Natural killer cell (primary cell): ENCODE measurements at regions not wholly inside any gene's neighbourhood (a gene's known extent, or its start where the extent isn't known, plus 50 kb on each side); places are given as distances from the start of the nearest gene placed in this dataset.

Experiments
- ATAC-seq, 3 donors: fragments of 150-1000 bp in 2 of 3; fragments of 200-7000 bp in 1 of 3; cut with Tn5 transposase; 1 replicate in 1 of 3; 2 replicates in 2 of 3; pipeline ENCODE4 v1.10.0; 2021; ENCODE audit warnings: mild to moderate bottlenecking in 2 of 3, moderate library complexity in 2 of 3
- DNase-seq, 2 donors: peaks; one replicate each; pipeline versions ENCODE4 v3.0.0 to v3.0.0-alpha.2; 2013 to 2021; ENCODE audit warnings: mixed read lengths in 1 of 2
- H3K27ac ChIP-seq: one replicate; pipeline ENCODE4 v1.5.1; 2013; ENCODE audit warnings: mild to moderate bottlenecking, low read length
- H3K27me3 ChIP-seq: one replicate; pipeline ENCODE4 v1.6.1; 2013; ENCODE audit warnings: low read length; ENCODE audit not compliant: control insufficient read depth, insufficient read depth
- H3K36me3 ChIP-seq: one replicate; pipeline ENCODE4 v1.6.1; 2013; ENCODE audit warnings: low read length; ENCODE audit not compliant: control insufficient read depth, insufficient read depth
- H3K4me1 ChIP-seq: one replicate; pipeline ENCODE4 v1.6.1; 2013; ENCODE audit warnings: low read length; ENCODE audit not compliant: control insufficient read depth, insufficient read depth
- H3K4me3 ChIP-seq: one replicate; pipeline ENCODE4 v1.5.1; 2013; ENCODE audit warnings: low read length
- H3K9me3 ChIP-seq: one replicate; pipeline ENCODE4 v1.6.1; 2013; ENCODE audit warnings: low read length; ENCODE audit not compliant: control insufficient read depth, insufficient read depth
- H3K27ac Mint-ChIP-seq, 2 donors: one replicate each; pipeline ENCODE4 v1.8.0; 2022; ENCODE audit warnings: mild to moderate bottlenecking in 2 of 2, mixed read lengths in 2 of 2, moderate library complexity in 1 of 2
- H3K27me3 Mint-ChIP-seq, 2 donors: one replicate each; pipeline ENCODE4 v1.8.0; 2022; ENCODE audit warnings: low read depth in 2 of 2, mixed read lengths in 2 of 2
- H3K36me3 Mint-ChIP-seq: one replicate; pipeline ENCODE4 v1.8.0; 2022; ENCODE audit warnings: mixed read lengths
- H3K4me1 Mint-ChIP-seq, 2 donors: one replicate each; pipeline ENCODE4 v1.8.0; 2022; ENCODE audit warnings: mixed read lengths in 2 of 2
- H3K4me3 Mint-ChIP-seq: one replicate; pipeline ENCODE4 v1.8.0; 2022; ENCODE audit warnings: mild to moderate bottlenecking, moderate library complexity, mixed read lengths
- H3K9me3 Mint-ChIP-seq, 2 donors: one replicate each; pipeline ENCODE4 v1.8.0; 2022; ENCODE audit warnings: mixed read lengths in 2 of 2
- WGBS: methylation state at CpG from one replicate; pipeline ENCODE4 v1.1.7; 2013; ENCODE audit warnings: missing lambda C conversion rate; ENCODE audit not compliant: insufficient coverage; 5-methylcytosine and 5-hydroxymethylcytosine counted together
- intact Hi-C: fragments of 100-400 bp; cut with micrococcal nuclease; formaldehyde crosslinking; loops from one replicate; pipeline ENCODE4 v1.14.2; 2022
- TF ChIP-seq, protein P1 (sequence below): fragments of 200-600 bp; IDR thresholded peaks from one replicate; pipeline ENCODE4 v1.8.0; 2022; ENCODE audit warnings: antibody characterized with exemption

DNA sequence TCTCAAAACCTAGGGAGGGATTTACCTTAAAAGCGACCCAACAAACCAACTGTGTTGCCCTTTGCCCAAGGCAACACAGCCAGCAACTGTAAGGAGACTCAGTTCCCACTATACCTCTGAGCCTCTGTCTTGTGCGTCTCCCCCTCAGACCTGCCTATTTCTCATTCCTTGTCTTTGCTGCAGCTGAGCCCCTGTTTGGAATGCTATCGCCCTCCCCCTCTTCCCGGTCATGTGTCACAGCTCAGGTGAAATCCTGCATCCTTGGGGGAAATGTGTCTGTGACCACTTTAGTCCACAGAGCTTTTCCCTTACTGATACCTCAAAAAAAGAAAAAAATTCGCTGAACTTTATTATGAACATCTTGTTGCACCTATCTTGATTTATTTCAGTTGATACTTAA, 52.0 kb upstream of the LRIG1 start:
- H3K27ac Mint-ChIP-seq = no peak overlapping the region
- DNase-seq (no peak), ATAC-seq (no peak)
- no peaks in the 10 kb centered on the region for H3K9me3 Mint-ChIP-seq
- H3K4me1 ChIP-seq = no peaks in the 10 kb centered on the region
- H3K4me3 ChIP-seq = no peak overlapping the region
- H3K27me3 ChIP-seq = no peaks in the 10 kb centered on the region
- H3K9me3 ChIP-seq = no peaks in the 10 kb centered on the region
- TF ChIP-seq, protein P1, sequence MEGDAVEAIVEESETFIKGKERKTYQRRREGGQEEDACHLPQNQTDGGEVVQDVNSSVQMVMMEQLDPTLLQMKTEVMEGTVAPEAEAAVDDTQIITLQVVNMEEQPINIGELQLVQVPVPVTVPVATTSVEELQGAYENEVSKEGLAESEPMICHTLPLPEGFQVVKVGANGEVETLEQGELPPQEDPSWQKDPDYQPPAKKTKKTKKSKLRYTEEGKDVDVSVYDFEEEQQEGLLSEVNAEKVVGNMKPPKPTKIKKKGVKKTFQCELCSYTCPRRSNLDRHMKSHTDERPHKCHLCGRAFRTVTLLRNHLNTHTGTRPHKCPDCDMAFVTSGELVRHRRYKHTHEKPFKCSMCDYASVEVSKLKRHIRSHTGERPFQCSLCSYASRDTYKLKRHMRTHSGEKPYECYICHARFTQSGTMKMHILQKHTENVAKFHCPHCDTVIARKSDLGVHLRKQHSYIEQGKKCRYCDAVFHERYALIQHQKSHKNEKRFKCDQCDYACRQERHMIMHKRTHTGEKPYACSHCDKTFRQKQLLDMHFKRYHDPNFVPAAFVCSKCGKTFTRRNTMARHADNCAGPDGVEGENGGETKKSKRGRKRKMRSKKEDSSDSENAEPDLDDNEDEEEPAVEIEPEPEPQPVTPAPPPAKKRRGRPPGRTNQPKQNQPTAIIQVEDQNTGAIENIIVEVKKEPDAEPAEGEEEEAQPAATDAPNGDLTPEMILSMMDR = no peak
- 85% methylated on average over 5 of the region's 5 CpGs for WGBS
- no peaks in the 10 kb centered on the region for H3K36me3 Mint-ChIP-seq
- H3K4me1 Mint-ChIP-seq = no peaks in the 10 kb centered on the region
- no peak overlapping the region for H3K4me3 Mint-ChIP-seq
- no peak overlapping the region for H3K27ac ChIP-seq
- H3K27me3 Mint-ChIP-seq = peaks cover 14 to 29% of the 10 kb centered on the region in 2 donors
- H3K36me3 ChIP-seq = no peaks in the 10 kb centered on the region
- intact Hi-C loops = no loop called here

DNA sequence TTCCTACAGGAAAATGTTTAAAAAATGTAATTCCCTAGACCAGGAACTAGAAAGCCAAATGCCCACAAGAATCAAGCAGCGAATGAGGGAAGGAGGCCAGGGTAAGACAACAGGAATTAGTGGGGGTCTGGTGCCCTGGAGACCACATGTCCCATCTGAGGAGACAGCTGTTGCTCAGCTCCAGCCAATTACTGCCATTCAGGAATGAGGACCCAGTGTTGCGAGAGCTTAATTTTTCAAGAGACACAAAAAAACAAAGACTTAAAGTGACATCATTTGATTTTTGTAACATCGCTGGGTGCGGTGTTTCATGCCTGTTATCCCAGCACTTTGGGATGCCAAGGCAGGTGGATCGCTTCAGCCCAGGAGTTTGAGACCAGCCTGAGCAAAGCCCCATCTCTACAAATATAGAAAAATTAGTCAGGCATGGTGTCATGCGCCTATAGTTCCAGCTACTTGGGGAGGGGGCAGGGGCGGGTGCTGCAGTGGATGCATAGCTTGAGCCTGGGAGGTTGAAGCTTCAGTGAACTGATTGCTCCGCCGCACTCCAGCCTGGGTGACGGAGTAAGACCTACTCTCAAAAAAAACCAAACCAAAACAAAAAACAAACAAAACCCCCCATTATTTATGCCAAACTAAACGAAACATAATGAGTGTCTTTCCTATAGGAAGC, 52.8 kb upstream of the LRIG1 start:
- TF ChIP-seq, protein P1 = no peak
- H3K36me3 ChIP-seq = no peaks in the 10 kb centered on the region
- Mint-ChIP-seq H3K4me1 (no peaks in the 10 kb centered on the region), H3K4me3 (no peak overlapping the region), H3K27me3 (peaks cover 14 to 29% of the 10 kb centered on the region in 2 donors), H3K9me3 (no peaks in the 10 kb centered on the region), H3K36me3 (no peaks in the 10 kb centered on the region), H3K27ac (no peak overlapping the region)
- DNase-seq (no peak), ATAC-seq (no peak)
- H3K4me1 ChIP-seq = no peaks in the 10 kb centered on the region
- no peak overlapping the region for H3K27ac ChIP-seq
- H3K27me3 ChIP-seq = no peaks in the 10 kb centered on the region
- no peaks in the 10 kb centered on the region for H3K9me3 ChIP-seq
- 89% methylated on average over 8 of the region's 11 CpGs for WGBS
- intact Hi-C loops = no loop called here
- no peak overlapping the region for H3K4me3 ChIP-seq

DNA sequence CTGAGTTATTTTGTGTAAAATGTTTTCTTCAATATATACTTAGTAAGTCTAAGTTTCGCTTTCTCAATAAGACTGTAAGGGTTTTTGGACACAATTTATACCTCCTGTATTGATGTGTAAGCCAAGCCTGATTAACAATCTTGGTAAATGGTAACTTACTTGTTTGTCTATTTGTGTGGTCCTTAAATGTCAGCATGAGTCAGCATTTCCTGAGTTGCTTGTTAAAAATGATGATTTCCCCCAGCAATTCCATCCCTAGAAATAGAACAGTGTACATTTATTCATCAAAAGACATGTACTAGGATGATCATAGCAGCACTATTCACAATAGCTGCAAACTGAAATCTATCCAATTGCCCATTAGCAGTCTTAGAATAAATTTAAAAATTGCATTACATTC, 53.4 kb upstream of the LRIG1 start:
- intact Hi-C loops = no loop called here
- H3K4me1 ChIP-seq = no peaks in the 10 kb centered on the region
- no peak overlapping the region for H3K4me3 Mint-ChIP-seq

More for the DNA sequence above, 53.4 kb upstream of the LRIG1 start:
- Histone ChIP-seq H3K27me3 (no peaks in the 10 kb centered on the region), H3K9me3 (no peaks in the 10 kb centered on the region), H3K4me3 (no peak overlapping the region), H3K27ac (no peak overlapping the region), H3K36me3 (no peaks in the 10 kb centered on the region)
- H3K36me3 Mint-ChIP-seq = no peaks in the 10 kb centered on the region
- H3K9me3 Mint-ChIP-seq = no peaks in the 10 kb centered on the region
- no peaks in the 10 kb centered on the region for H3K4me1 Mint-ChIP-seq
- TF ChIP-seq, protein P1 = no peak
- peaks cover 14 to 29% of the 10 kb centered on the region in 2 donors for H3K27me3 Mint-ChIP-seq
- DNase-seq = no peak
- no CpG with 5 or more reads among the region's 1 CpG for WGBS
- ATAC-seq = no peak
- H3K27ac Mint-ChIP-seq = no peak overlapping the region
